ENCODE measurements at regions not wholly inside any gene's neighbourhood (a gene's known extent, or its start where the extent isn't known, plus 50 kb on each side); places are given as distances from the start of the nearest gene placed in this dataset.

DNA sequence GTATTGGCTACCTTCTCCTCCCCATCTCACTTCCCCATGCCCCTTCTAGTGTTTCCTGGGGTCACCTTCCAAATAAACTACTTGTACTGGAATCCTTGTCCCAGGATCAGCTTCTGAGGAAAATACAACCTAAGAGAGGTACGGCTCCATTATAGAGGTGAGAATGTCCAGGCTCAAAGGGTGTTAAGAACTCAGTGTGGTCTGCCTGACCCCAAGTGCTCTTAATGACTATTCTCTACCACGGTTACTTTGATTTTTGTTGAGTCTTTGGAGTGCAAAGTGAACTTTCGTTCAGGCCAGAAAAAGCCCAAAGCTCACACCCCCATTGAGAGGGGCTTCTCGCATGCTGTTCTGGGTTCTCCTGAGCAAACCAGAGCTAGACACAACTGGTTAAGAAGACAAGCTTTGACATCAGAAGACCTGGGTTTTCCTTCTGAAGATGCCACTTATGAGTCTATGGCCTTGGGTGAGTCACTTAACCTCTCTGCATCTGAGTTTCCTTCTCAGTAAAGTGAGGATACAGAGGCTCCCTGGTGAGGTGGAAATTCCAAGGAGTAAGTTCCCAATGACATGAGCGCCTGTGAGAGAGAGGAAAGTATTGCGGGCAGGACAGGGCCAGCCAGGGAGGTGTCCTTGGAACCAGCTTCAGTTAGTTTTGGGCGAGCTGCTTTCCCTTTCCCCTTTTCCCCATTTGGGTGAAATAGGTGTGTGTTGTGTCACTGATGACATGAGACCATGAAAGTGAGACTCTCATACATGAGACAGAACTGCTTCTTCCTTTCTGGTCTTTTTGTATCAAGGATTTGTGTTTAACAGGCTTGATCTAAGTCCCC is 475.0 kb upstream of the PROK2 start:
- no peak for DNase-seq

- peak in 1 of 3 donors; percentile 46 for DNase-seq
These were observed 473.6 kb upstream of the PROK2 start for GRCh38 chr3:72258361-72259141.

- DNase-seq, result no peak
These were observed 472.8 kb upstream of the PROK2 start for GRCh38 chr3:72257738-72258137.

DNA sequence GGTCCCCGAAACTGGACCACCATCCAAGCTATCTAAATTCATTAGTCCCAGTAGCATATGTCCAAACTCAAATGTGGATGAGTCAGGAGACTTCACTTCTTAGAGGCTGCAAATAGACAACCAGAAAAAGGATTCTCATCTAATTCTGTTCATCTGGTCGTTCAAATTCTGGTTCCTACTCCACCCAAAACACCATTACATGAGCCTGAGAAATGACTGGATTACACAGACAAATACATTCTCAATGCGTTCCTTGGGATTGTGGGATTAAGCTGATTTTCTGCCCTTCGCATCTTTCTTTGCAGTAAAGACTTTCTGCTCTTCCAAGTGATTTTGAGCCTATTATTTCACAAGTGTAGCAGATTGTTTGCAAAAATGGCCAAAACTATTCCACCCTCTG is 472.3 kb upstream of the PROK2 start:
- no peak for DNase-seq

GRCh38 chr3:72256716-72257115 is 471.8 kb upstream of the PROK2 start:
- DNase-seq, result no peak

DNA sequence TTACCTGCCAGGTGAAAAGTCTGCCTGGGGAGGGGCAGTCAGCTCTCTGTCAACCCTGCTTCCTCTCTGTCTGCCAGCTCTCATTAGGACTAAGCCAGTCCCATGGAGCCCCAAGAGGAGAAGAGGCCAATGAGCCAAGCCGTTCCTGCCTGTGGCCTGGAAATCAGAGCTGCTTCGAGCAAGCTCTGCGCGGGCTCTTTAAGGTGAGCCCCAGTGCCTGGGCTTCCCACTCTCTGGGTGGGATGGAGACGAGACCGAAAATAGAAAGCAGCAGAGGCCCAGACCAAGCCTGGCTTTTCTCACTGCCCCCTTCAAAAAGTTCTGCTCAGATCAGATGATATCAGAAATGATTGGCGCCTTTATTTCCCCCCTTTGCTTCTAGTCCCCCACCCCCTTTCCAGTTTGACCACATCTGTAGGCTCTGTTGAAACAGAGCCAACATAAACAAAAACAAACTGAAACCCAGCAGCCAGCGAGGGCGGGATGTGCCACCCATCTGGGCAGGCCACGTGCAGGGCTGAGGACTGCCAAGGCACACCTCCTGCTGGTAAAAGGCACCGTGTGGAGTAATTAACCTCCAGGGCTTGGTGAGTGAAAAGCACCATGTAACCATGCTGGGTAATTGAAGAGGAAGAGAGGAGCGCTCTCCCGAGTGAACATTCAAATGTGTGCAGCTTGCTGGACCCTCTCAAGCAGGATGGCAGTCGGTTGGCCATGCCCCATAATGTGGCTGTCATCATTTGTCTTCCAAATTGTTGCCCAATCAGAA is 471.0 kb upstream of the PROK2 start:
- peak in 1 of 3 donors; percentile 60 for DNase-seq

DNA sequence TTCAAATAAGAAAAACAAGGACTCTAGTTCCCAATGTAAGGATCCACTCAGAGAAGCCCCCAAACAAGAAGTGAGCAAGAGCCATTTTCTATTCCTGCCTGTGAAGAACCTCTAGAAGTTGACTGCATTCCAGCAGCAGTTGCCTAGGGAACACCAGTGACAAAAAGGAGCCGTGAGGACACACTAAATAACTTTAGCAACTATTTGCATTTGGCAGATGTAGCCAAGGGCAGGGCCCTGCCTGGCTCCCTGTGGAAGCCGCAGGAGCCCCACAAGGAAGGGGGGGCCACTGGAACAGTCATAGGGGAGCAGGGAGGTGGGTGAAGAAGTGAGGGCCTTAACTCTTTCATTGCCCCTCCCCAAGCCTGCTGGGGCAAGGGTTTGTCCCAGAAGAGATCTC is 470.2 kb upstream of the PROK2 start:
- peak in 1 of 3 donors; percentile 71 for DNase-seq

GRCh38 chr3:72254483-72254882 is 469.5 kb upstream of the PROK2 start:
- no peak for DNase-seq

DNA sequence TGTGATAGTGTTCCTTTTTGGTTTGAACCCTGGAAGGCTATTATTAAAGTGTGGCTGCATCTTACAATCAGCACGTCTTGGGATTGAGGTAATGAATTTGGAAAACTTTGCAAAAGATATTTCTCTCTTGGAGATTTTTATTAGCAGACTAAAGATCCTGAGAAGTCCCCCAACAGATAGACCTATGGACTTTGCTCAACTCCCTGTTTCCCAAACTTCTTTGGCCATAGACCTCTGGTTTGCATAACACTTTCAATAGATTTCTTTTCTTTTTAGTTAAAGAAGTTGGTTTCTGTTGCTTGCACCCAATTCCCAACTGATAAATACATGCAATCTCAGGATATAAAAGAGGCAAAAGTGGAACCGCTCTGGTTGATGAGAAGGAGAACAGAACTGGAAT is 465.8 kb upstream of the PROK2 start:
- no peak for DNase-seq

DNA sequence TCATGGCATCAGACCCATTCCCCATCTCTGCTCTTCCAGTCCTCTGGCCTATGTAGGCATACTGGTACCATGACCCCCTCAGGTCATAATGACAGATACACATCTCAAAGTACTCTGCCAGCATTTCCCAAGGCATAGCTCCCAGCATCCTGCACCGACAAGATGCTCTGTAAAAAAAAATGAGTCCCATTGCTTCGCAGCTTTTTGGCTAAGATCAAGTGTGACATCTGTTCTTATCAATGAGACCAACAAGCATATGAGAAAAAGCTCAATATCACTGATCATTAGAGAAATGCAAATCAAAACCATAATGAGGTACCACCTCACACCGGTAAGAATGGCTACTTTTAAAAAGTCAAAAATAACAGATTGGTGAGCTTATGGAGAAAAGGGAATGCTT is 463.9 kb upstream of the PROK2 start:
- no peak for DNase-seq

- no peak for DNase-seq
These were observed 463.4 kb upstream of the PROK2 start for GRCh38 chr3:72248389-72248761.

GRCh38 chr3:72247645-72248388 is 462.9 kb upstream of the PROK2 start:
- DNase-seq, result peak in 1 of 3 donors; percentile 50

DNA sequence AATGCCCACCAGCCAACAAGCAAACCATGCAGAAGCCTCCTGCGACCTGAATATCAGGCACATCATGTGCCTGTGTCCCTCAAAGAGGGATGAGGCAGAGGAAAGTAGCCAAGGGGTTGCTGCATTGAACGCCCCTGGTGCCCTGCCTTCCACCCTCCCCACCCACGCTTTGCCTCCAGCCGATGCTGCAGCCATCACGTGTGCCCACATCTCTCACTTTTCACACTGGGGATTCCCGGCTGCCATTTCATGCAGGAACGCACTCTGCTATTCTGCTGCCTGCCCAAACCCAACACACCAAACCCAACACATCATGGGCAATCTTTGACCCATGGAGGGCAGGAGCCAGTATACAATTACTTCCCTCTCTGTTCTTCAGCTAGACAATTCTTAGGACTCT is 462.2 kb upstream of the PROK2 start:
- no peak for DNase-seq

DNA sequence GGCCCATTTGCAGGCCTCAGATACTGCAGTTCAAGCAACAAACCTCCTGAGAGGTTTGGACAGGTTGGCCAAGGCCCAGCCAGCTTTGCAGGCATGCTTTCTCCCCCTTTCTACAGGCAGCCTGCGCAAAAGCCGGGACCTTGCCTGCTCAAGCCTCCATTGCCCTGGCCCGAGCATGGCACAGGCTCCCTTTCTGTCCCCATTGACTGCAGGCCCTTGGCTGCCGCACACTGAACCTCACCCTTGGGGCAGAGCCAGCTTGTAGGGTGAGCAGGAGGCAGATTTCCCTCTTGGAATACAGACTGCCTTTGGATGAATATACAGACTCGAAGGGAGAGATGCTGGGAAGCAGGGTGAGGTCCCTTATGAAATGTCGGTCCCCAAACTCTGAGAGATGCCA is 461.7 kb upstream of the PROK2 start:
- peak in 1 of 3 donors; percentile 67 for DNase-seq

- DNase-seq, result peak in 2 of 3 donors; percentile 58 to 78
These were observed 460.3 kb upstream of the PROK2 start for GRCh38 chr3:72245183-72245811.

DNA sequence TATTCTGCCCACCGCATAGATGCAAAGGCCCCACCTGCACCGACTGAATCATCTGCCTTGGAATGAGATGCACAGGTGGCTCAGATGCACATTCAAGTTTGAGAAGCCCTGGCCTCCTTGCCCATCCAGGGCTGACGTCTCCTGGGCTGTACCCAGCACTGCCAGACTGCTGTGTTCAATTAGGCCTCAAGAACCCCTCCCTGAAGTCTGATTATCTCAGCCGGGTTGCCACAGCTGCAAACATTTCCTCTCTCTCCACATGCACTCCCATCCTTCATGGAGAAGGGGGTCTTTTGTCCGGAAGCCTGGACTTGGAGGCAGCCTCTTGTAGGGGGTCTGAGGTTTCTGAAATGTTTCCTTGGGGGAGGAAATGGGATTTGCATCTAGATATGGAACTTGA is 459.4 kb upstream of the PROK2 start:
- DNase-seq, result no peak

GRCh38 chr3:72242326-72242725 is 457.4 kb upstream of the PROK2 start:
- peak in 1 of 3 donors; percentile 52 for DNase-seq

- DNase-seq, result no peak
These were observed 456.6 kb upstream of the PROK2 start for GRCh38 chr3:72241525-72241924.

DNA sequence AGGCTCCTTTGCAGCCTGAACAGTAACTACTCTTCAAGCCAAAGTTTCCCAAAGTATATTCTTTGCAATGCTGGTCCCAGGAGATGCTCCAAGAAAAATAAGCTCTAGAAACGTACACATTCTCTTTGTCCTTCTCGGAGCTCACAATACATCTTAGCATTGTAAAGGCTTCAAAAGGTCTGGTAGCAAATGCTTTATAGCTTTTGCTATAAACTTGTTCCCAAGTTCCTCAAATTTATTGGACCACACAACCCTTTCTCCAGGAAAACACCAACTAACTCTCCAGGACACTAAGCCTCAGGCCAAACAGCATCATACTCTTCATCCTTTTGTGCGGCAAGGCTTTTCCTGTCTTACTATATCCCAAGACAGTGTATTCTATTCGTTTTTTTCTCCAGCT is 455.6 kb upstream of the PROK2 start:
- DNase-seq, result no peak

DNA sequence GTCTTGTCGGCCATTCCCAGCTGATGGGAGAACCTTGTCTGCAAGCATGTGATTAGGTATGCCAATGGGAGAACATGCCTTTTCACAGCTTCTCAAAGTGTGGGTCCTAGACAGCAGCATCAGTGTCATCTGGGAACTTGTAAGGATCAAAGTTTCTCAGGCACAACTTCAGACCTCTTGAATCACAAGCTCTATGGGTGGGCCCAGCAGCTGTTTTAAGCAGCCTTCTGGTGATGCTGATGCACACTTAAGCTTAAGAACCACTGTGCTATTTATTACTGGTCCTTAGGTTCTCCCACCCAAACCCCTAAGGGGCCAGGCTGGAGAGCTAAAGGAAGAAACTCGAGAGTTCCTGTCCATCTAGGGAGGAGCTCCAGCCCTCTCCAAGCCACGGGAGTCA is 453.9 kb upstream of the PROK2 start:
- DNase-seq, result peak in 1 of 3 donors; percentile 66

DNA sequence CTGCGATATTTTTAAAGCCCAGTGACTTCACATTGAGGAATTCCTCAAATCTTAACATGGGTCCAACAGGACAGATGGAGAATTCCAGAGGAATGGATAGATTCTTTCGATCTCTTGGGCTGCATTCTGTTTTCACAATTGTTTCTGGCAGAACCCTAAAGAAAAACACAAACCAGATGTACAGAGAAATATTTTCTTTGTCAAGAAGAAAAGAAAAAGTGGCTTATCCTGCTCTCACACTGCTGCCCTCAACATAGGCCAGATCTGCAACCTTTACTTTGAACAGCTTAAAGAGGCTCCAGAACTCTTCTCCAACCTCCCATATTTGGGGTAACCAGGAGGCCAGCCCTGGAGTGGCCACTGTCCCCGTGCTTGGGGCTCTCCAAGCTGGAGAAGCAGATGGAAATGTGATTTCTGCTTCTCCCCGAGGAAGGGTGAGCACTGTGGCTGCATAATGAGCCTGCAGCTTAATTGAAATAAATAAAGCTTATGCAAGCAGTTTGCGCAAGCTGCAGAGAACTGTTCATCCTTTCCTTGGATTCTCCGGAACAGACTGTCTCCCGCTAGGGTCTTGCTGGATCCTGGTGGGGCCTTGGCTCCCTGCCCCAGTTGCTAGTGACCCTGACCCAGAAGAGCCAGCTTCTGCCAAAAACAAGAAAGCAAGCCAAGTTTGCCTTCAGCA is 453.2 kb upstream of the PROK2 start:
- DNase-seq, result peak in 2 of 3 donors; percentile 54 to 86

All from muscle of back (tissue), 3 donors.